ENCODE measurements at regions not wholly inside any gene's neighbourhood (a gene's known extent, or its start where the extent isn't known, plus 50 kb on each side); places are given as distances from the start of the nearest gene placed in this dataset.

- peaks cover 13% of the 10 kb centered on the region for H3K9me3 Mint-ChIP-seq
- DNase-seq, result no peak
- H3K27me3 Mint-ChIP-seq, result no peaks in the 10 kb centered on the region
- H3K36me3 Mint-ChIP-seq (ENCODE audit: low read depth), result no peaks in the 10 kb centered on the region
- ChIA-PET POLR2A (no interaction called here), CTCF (no interaction called here)
- no peak overlapping the region for H3K4me3 Mint-ChIP-seq
- H3K27ac Mint-ChIP-seq, result no peak overlapping the region
- no peaks in the 10 kb centered on the region for H3K4me1 Mint-ChIP-seq
Observed at GRCh38 chr5:3361811-3362605, 233.6 kb upstream of the IRX1 start.

GRCh38 chr5:3359642-3360041 is 236.0 kb upstream of the IRX1 start:
- no peaks in the 10 kb centered on the region for H3K27me3 Mint-ChIP-seq
- peaks cover 7% of the 10 kb centered on the region for H3K9me3 Mint-ChIP-seq
- no peak for DNase-seq
- H3K4me3 Mint-ChIP-seq, result no peak overlapping the region
- CTCF ChIA-PET, result no interaction called here
- POLR2A ChIA-PET, result no interaction called here
- no peaks in the 10 kb centered on the region for H3K36me3 Mint-ChIP-seq (ENCODE audit: low read depth)
- no peak overlapping the region for H3K27ac Mint-ChIP-seq
- H3K4me1 Mint-ChIP-seq, result no peaks in the 10 kb centered on the region

- CTCF ChIA-PET, result no interaction called here
- no peak overlapping the region for H3K27ac Mint-ChIP-seq
Observed at GRCh38 chr5:3357291-3357690, 238.3 kb upstream of the IRX1 start.

GRCh38 chr5:3356016-3356415 is 239.6 kb upstream of the IRX1 start:
- H3K27ac Mint-ChIP-seq, result no peak overlapping the region
- H3K9me3 Mint-ChIP-seq, result peaks cover 9% of the 10 kb centered on the region
- H3K4me1 Mint-ChIP-seq, result no peaks in the 10 kb centered on the region
- no peaks in the 10 kb centered on the region for H3K36me3 Mint-ChIP-seq (ENCODE audit: low read depth)
- ChIA-PET POLR2A (no interaction called here), CTCF (no interaction called here)
- H3K4me3 Mint-ChIP-seq, result no peak overlapping the region
- H3K27me3 Mint-ChIP-seq, result no peaks in the 10 kb centered on the region
- no peak for DNase-seq

More at GRCh38 chr5:3357291-3357690, 238.3 kb upstream of the IRX1 start:
- no peak for DNase-seq
- H3K36me3 Mint-ChIP-seq (ENCODE audit: low read depth), result no peaks in the 10 kb centered on the region
- no peaks in the 10 kb centered on the region for H3K27me3 Mint-ChIP-seq
- H3K4me3 Mint-ChIP-seq, result no peak overlapping the region
- POLR2A ChIA-PET, result no interaction called here
- peaks cover 13% of the 10 kb centered on the region for H3K9me3 Mint-ChIP-seq
- H3K4me1 Mint-ChIP-seq, result no peaks in the 10 kb centered on the region

GRCh38 chr5:3355126-3355525 is 240.5 kb upstream of the IRX1 start:
- Mint-ChIP-seq H3K27ac (no peak overlapping the region), H3K9me3 (peaks cover 11% of the 10 kb centered on the region), H3K27me3 (no peaks in the 10 kb centered on the region), H3K4me1 (no peaks in the 10 kb centered on the region), H3K4me3 (no peak overlapping the region), H3K36me3 (ENCODE audit: low read depth) (no peaks in the 10 kb centered on the region)
- POLR2A ChIA-PET, result no interaction called here
- no peak for DNase-seq
- CTCF ChIA-PET, result no interaction called here

- CTCF ChIA-PET, result no interaction called here
- no peak overlapping the region for H3K27ac Mint-ChIP-seq
- no peaks in the 10 kb centered on the region for H3K27me3 Mint-ChIP-seq
- H3K9me3 Mint-ChIP-seq, result peaks cover 16% of the 10 kb centered on the region
- no peaks in the 10 kb centered on the region for H3K36me3 Mint-ChIP-seq (ENCODE audit: low read depth)
- no peaks in the 10 kb centered on the region for H3K4me1 Mint-ChIP-seq
- H3K4me3 Mint-ChIP-seq, result no peak overlapping the region
- no peak for DNase-seq
- POLR2A ChIA-PET, result no interaction called here
Observed at GRCh38 chr5:3354606-3355005, 241.0 kb upstream of the IRX1 start.

- CTCF ChIA-PET, result no interaction called here
- Mint-ChIP-seq H3K27me3 (no peaks in the 10 kb centered on the region), H3K9me3 (peaks cover 17% of the 10 kb centered on the region), H3K27ac (no peak overlapping the region), H3K4me3 (no peak overlapping the region), H3K36me3 (ENCODE audit: low read depth) (no peaks in the 10 kb centered on the region), H3K4me1 (no peaks in the 10 kb centered on the region)
- no peak for DNase-seq
- POLR2A ChIA-PET, result no interaction called here
Observed at GRCh38 chr5:3353561-3353960, 242.1 kb upstream of the IRX1 start.

- peaks cover 20% of the 10 kb centered on the region for H3K9me3 Mint-ChIP-seq
- no peak for DNase-seq
- H3K27ac Mint-ChIP-seq, result no peak overlapping the region
- no peaks in the 10 kb centered on the region for H3K27me3 Mint-ChIP-seq
- POLR2A ChIA-PET, result no interaction called here
- H3K4me3 Mint-ChIP-seq, result no peak overlapping the region
- H3K36me3 Mint-ChIP-seq (ENCODE audit: low read depth), result no peaks in the 10 kb centered on the region
- CTCF ChIA-PET, result no interaction called here
- no peaks in the 10 kb centered on the region for H3K4me1 Mint-ChIP-seq
Observed at GRCh38 chr5:3352711-3353110, 242.9 kb upstream of the IRX1 start.

GRCh38 chr5:3351581-3352442 is 243.8 kb upstream of the IRX1 start:
- Mint-ChIP-seq H3K27me3 (no peaks in the 10 kb centered on the region), H3K4me3 (no peak overlapping the region), H3K36me3 (ENCODE audit: low read depth) (no peaks in the 10 kb centered on the region), H3K9me3 (peaks cover 20% of the 10 kb centered on the region), H3K4me1 (no peaks in the 10 kb centered on the region), H3K27ac (no peak overlapping the region)
- ChIA-PET CTCF (no interaction called here), POLR2A (no interaction called here)
- DNase-seq, result no peak

- no peaks in the 10 kb centered on the region for H3K4me1 Mint-ChIP-seq
- no peaks in the 10 kb centered on the region for H3K27me3 Mint-ChIP-seq
- CTCF ChIA-PET, result no interaction called here
- no peak overlapping the region for H3K27ac Mint-ChIP-seq
- H3K4me3 Mint-ChIP-seq, result no peak overlapping the region
- POLR2A ChIA-PET, result no interaction called here
- H3K36me3 Mint-ChIP-seq (ENCODE audit: low read depth), result no peaks in the 10 kb centered on the region
- no peak for DNase-seq
- H3K9me3 Mint-ChIP-seq, result peaks cover 22% of the 10 kb centered on the region
Observed at GRCh38 chr5:3350781-3351180, 244.9 kb upstream of the IRX1 start.

- no peaks in the 10 kb centered on the region for H3K4me1 Mint-ChIP-seq
- no peaks in the 10 kb centered on the region for H3K36me3 Mint-ChIP-seq (ENCODE audit: low read depth)
- DNase-seq, result no peak
- ChIA-PET POLR2A (no interaction called here), CTCF (no interaction called here)
- no peak overlapping the region for H3K4me3 Mint-ChIP-seq
- H3K9me3 Mint-ChIP-seq, result peaks cover 23% of the 10 kb centered on the region
- no peak overlapping the region for H3K27ac Mint-ChIP-seq
- H3K27me3 Mint-ChIP-seq, result no peaks in the 10 kb centered on the region
Observed at GRCh38 chr5:3349704-3350565, 245.7 kb upstream of the IRX1 start.

GRCh38 chr5:3348576-3349535 is 246.8 kb upstream of the IRX1 start:
- DNase-seq, result no peak
- CTCF ChIA-PET, result no interaction called here
- Mint-ChIP-seq H3K9me3 (peaks cover 25% of the 10 kb centered on the region), H3K27ac (no peak overlapping the region), H3K27me3 (no peaks in the 10 kb centered on the region), H3K4me1 (no peaks in the 10 kb centered on the region), H3K36me3 (ENCODE audit: low read depth) (no peaks in the 10 kb centered on the region), H3K4me3 (no peak overlapping the region)
- POLR2A ChIA-PET, result no interaction called here
